PC-9 (cell line): ENCODE measurements at regions not wholly inside any gene's neighbourhood (a gene's known extent, or its start where the extent isn't known, plus 50 kb on each side); places are given as distances from the start of the nearest gene placed in this dataset.

Experiments
- BruUV-seq: library from RNA; stranded (reverse); fragments of 400-500 nt; replicated peaks from 2 replicates; lab custom pipeline; 2021; lab: Mats Ljungman, UMichigan
- CTCF ChIA-PET: fragments of 300-600 bp; sonication (Branson Sonifier 250); formaldehyde crosslinking; loops from one replicate; lab custom pipeline; 2022; ENCODE audit warnings: antibody characterized with exemption; lab: Charles Lee
- POLR2A ChIA-PET: fragments of 300-600 bp; sonication (Branson Sonifier 250); formaldehyde crosslinking; loops from one replicate; lab custom pipeline; 2022; ENCODE audit warnings: antibody characterized with exemption; ENCODE audit not compliant: unreplicated experiment; lab: Charles Lee
- DNase-seq, 2 experiments: peaks; one replicate each; pipeline versions ENCODE4 v3.0.0 to v3.0.0-alpha.2; 2015 to 2022; ENCODE audit warnings: mixed read lengths in 1 of 2
- H2AFZ ChIP-seq: fragments of 200-600 bp; sonication (generic); 2 replicates; pipeline ENCODE4 v1.8.1; 2017; ENCODE audit warnings: antibody characterized with exemption
- H3F3A ChIP-seq: fragments of 200-600 bp; sonication (generic); 2 replicates; pipeline ENCODE4 v1.8.1; 2017; ENCODE audit warnings: antibody characterized with exemption, mild to moderate bottlenecking, low read depth; ENCODE audit not compliant: insufficient read depth
- H3K27ac ChIP-seq: fragments of 200-600 bp; sonication (generic); 2 replicates; pipeline ENCODE4 v1.6.1; 2016; ENCODE audit warnings: mixed run types
- H3K27me3 ChIP-seq: fragments of 200-600 bp; sonication (generic); 2 replicates; pipeline ENCODE4 v1.6.1; 2016; ENCODE audit warnings: low read depth, mixed run types; ENCODE audit not compliant: insufficient read depth
- H3K36me3 ChIP-seq: fragments of 200-600 bp; sonication (generic); 2 replicates; pipeline ENCODE4 v1.6.1; 2016; ENCODE audit warnings: low read depth, mixed run types
- H3K4me1 ChIP-seq: fragments of 200-600 bp; sonication (generic); replicated peaks from 2 replicates; pipeline ENCODE4 v1.6.1; 2016; ENCODE audit warnings: mixed run types; ENCODE audit not compliant: insufficient read depth
- H3K4me2 ChIP-seq: fragments of 200-600 bp; sonication (generic); 2 replicates; pipeline ENCODE4 v1.6.1; 2017; ENCODE audit warnings: mixed run types
- H3K4me3 ChIP-seq: fragments of 200-600 bp; sonication (generic); 2 replicates; pipeline ENCODE4 v1.6.1; 2016; ENCODE audit warnings: mixed run types
- H3K79me2 ChIP-seq: fragments of 200-600 bp; sonication (generic); 2 replicates; pipeline ENCODE4 v1.6.1; 2017; ENCODE audit warnings: low read depth, mixed run types
- H3K9me2 ChIP-seq: fragments of 200-600 bp; sonication (generic); 2 replicates; pipeline ENCODE4 v1.8.1; 2017; ENCODE audit warnings: mild to moderate bottlenecking; ENCODE audit not compliant: insufficient read depth
- H3K9me3 ChIP-seq: fragments of 200-600 bp; sonication (generic); 2 replicates; pipeline ENCODE4 v1.8.1; 2016; ENCODE audit warnings: low read depth; ENCODE audit not compliant: insufficient read depth
- H4K20me1 ChIP-seq: fragments of 200-600 bp; sonication (generic); 2 replicates; pipeline ENCODE4 v1.8.1; 2017; ENCODE audit not compliant: insufficient read depth
- CTCF ChIP-seq: fragments of 200-600 bp; sonication (generic); conservative IDR thresholded peaks from 2 replicates; pipeline ENCODE4 v1.6.1; 2017; ENCODE audit warnings: mixed run types, antibody characterized with exemption, mild to moderate bottlenecking, moderate library complexity
- EZH2 ChIP-seq: fragments of 200-600 bp; sonication (generic); IDR thresholded peaks from 2 replicates; pipeline ENCODE4 v1.8.0; 2017; ENCODE audit warnings: antibody characterized with exemption, low read depth
- intact Hi-C: fragments of 100-400 bp; cut with micrococcal nuclease; formaldehyde crosslinking; loops from one replicate; pipeline ENCODE4 v1.10.0; 2022; ENCODE audit not compliant: unreplicated experiment

GRCh38 chr20:12777016-12777415 lies 231.8 kb upstream of the SPTLC3 start:
- CTCF ChIA-PET, result no interaction called here
- intact Hi-C loops, result no loop called here

GRCh38 chr20:12786276-12786675 lies 222.5 kb upstream of the SPTLC3 start:
- no peaks in the 10 kb centered on the region for H3F3A ChIP-seq
- intact Hi-C loops, result no loop called here
- no peak for TF ChIP-seq CTCF

More at GRCh38 chr20:12777016-12777415, 231.8 kb upstream of the SPTLC3 start:
- Histone ChIP-seq H3K4me1 (no peaks in the 10 kb centered on the region), H3K9me2 (no peaks in the 10 kb centered on the region), H2AFZ (no peak overlapping the region), H3K4me2 (no peak overlapping the region), H3K9me3 (no peaks in the 10 kb centered on the region), H3F3A (no peaks in the 10 kb centered on the region), H3K79me2 (no peaks in the 10 kb centered on the region), H3K27me3 (no peaks in the 10 kb centered on the region), H4K20me1 (no peaks in the 10 kb centered on the region), H3K27ac (no peak overlapping the region), H3K36me3 (no peaks in the 10 kb centered on the region), H3K4me3 (no peak overlapping the region)
- no peak for TF ChIP-seq EZH2
- TF ChIP-seq CTCF, result no peak
- POLR2A ChIA-PET, result no interaction called here
- DNase-seq, result no peak
- no TSS peak for BruUV-seq

GRCh38 chr20:12788632-12789299 lies 220.0 kb upstream of the SPTLC3 start:
- intact Hi-C loops, result no loop called here
- BruUV-seq, result no TSS peak
- CTCF ChIA-PET, result no interaction called here
- no peaks in the 10 kb centered on the region for H3K36me3 ChIP-seq
- TF ChIP-seq EZH2, result no peak
- TF ChIP-seq CTCF, result no peak
- no peaks in the 10 kb centered on the region for H3K9me2 ChIP-seq
- POLR2A ChIA-PET, result no interaction called here
- no peaks in the 10 kb centered on the region for H3K27me3 ChIP-seq
- H3K4me2 ChIP-seq, result no peak overlapping the region
- H3K27ac ChIP-seq, result no peak overlapping the region
- DNase-seq, result no peak
- H3K9me3 ChIP-seq, result no peaks in the 10 kb centered on the region
- H3F3A ChIP-seq, result no peaks in the 10 kb centered on the region
- no peaks in the 10 kb centered on the region for H4K20me1 ChIP-seq
- H3K79me2 ChIP-seq, result no peaks in the 10 kb centered on the region
- no peak overlapping the region for H3K4me3 ChIP-seq
- no peaks in the 10 kb centered on the region for H3K4me1 ChIP-seq
- no peak overlapping the region for H2AFZ ChIP-seq

More at GRCh38 chr20:12786276-12786675, 222.5 kb upstream of the SPTLC3 start:
- Histone ChIP-seq H4K20me1 (no peaks in the 10 kb centered on the region), H3K79me2 (no peaks in the 10 kb centered on the region), H3K4me2 (no peak overlapping the region), H2AFZ (no peak overlapping the region), H3K9me3 (no peaks in the 10 kb centered on the region), H3K4me3 (no peak overlapping the region), H3K4me1 (no peaks in the 10 kb centered on the region), H3K9me2 (no peaks in the 10 kb centered on the region), H3K27me3 (no peaks in the 10 kb centered on the region), H3K27ac (no peak overlapping the region), H3K36me3 (no peaks in the 10 kb centered on the region)
- DNase-seq, result no peak
- no TSS peak for BruUV-seq
- CTCF ChIA-PET, result no interaction called here
- POLR2A ChIA-PET, result no interaction called here
